ENCODE measurements at regions not wholly inside any gene's neighbourhood (a gene's known extent, or its start where the extent isn't known, plus 50 kb on each side); places are given as distances from the start of the nearest gene placed in this dataset.

DNA sequence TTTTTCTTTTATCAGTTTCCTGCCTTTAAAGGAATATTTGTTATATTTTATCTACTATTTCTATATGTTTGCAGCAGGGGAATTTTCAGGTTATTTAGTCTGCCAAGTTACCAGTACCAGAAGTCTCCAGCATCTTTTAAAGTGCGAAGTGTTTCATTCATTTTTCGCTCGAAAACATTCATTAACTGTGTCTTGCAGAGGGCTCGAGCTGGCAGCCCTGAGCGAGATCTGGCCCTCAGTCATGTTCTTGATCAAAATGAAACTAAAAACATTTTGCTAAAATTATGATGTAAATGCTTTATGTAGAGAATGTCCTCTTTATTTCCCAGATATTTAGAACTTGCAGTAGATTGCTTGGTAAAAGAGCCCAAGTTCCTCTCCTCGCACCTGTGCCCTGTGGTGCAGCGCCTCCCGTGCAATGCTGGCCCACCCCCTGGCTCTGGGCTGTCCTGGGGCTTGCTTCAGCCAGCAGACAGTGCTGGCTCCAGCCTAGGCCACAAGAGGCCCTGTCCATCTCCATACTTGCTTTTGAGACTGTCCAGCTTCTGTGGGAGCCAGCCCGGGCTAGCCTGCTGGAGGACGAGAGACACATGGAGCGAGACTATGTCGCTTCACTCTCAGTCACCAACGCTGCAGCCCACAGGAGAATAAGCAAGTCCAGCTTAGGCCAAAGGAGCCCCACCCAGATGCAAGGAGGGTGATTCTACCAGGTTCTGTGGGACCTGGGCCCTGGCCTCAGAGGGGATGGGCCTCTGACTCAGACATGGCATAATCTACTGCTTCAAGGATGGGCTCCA lies 71.9 kb upstream of the PRR23E start:
- no peak overlapping the region for H3K27ac ChIP-seq (ENCODE audit: low read depth, low read length)
- no peak overlapping the region for H3K4me3 ChIP-seq (ENCODE audit: low read depth, low read length)
- H3K36me3 ChIP-seq (ENCODE audit: insufficient read depth, low read length): no peaks in the 10 kb centered on the region
- H3K79me2 ChIP-seq (ENCODE audit: control insufficient read depth, insufficient read depth, low read length, unreplicated experiment): no peaks in the 10 kb centered on the region
- H3K4me1 ChIP-seq (ENCODE audit: control insufficient read depth, insufficient read depth, low read length, unreplicated experiment): no peaks in the 10 kb centered on the region
- no peak overlapping the region for H2AFZ ChIP-seq (ENCODE audit: low read length, unreplicated experiment)
- peaks cover 83% of the 10 kb centered on the region for H3K27me3 ChIP-seq (ENCODE audit: insufficient read depth, low read length)

- Histone ChIP-seq H3K4me3 (ENCODE audit: low read depth, low read length) (no peak overlapping the region), H2AFZ (ENCODE audit: low read length, unreplicated experiment) (no peak overlapping the region), H3K4me1 (ENCODE audit: control insufficient read depth, insufficient read depth, low read length, unreplicated experiment) (no peaks in the 10 kb centered on the region), H3K27ac (ENCODE audit: low read depth, low read length) (no peak overlapping the region), H3K27me3 (ENCODE audit: insufficient read depth, low read length) (peaks cover 84% of the 10 kb centered on the region), H3K36me3 (ENCODE audit: insufficient read depth, low read length) (no peaks in the 10 kb centered on the region), H3K79me2 (ENCODE audit: control insufficient read depth, insufficient read depth, low read length, unreplicated experiment) (no peaks in the 10 kb centered on the region)
Observed at GRCh38 chr3:127121885-127122284, 71.0 kb upstream of the PRR23E start.

DNA sequence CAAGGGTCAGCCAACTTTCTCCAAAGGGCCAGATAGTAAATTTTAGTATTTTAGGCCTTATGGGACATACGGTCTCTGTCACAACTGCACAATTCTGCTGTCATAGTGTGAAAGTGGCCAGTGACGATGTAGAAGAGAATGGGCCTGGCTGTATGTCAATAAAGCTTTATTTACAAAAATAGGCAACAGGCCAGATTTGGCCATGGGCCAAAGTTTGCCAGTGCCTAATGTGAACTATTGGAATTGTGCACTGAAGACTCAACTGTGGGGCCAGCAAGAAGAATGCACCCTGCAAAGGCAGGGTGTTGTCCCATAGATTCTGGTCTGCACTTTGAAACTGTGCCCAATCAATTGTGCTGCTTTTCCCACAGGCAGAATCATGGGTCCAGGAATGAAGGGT lies 69.4 kb upstream of the PRR23E start:
- H3K27ac ChIP-seq (ENCODE audit: low read depth, low read length): no peak overlapping the region
- peaks cover 80% of the 10 kb centered on the region for H3K27me3 ChIP-seq (ENCODE audit: insufficient read depth, low read length)
- H3K36me3 ChIP-seq (ENCODE audit: insufficient read depth, low read length): no peaks in the 10 kb centered on the region
- no peaks in the 10 kb centered on the region for H3K4me1 ChIP-seq (ENCODE audit: control insufficient read depth, insufficient read depth, low read length, unreplicated experiment)
- H3K79me2 ChIP-seq (ENCODE audit: control insufficient read depth, insufficient read depth, low read length, unreplicated experiment): no peaks in the 10 kb centered on the region
- no peak overlapping the region for H3K4me3 ChIP-seq (ENCODE audit: low read depth, low read length)
- no peak overlapping the region for H2AFZ ChIP-seq (ENCODE audit: low read length, unreplicated experiment)

GRCh38 chr3:127124120-127124519 lies 68.8 kb upstream of the PRR23E start:
- Histone ChIP-seq H3K79me2 (ENCODE audit: control insufficient read depth, insufficient read depth, low read length, unreplicated experiment) (no peaks in the 10 kb centered on the region), H3K36me3 (ENCODE audit: insufficient read depth, low read length) (no peaks in the 10 kb centered on the region), H3K27ac (ENCODE audit: low read depth, low read length) (no peak overlapping the region), H3K4me3 (ENCODE audit: low read depth, low read length) (no peak overlapping the region), H3K27me3 (ENCODE audit: insufficient read depth, low read length) (peaks cover 80% of the 10 kb centered on the region), H3K4me1 (ENCODE audit: control insufficient read depth, insufficient read depth, low read length, unreplicated experiment) (no peaks in the 10 kb centered on the region), H2AFZ (ENCODE audit: low read length, unreplicated experiment) (no peak overlapping the region)

DNA sequence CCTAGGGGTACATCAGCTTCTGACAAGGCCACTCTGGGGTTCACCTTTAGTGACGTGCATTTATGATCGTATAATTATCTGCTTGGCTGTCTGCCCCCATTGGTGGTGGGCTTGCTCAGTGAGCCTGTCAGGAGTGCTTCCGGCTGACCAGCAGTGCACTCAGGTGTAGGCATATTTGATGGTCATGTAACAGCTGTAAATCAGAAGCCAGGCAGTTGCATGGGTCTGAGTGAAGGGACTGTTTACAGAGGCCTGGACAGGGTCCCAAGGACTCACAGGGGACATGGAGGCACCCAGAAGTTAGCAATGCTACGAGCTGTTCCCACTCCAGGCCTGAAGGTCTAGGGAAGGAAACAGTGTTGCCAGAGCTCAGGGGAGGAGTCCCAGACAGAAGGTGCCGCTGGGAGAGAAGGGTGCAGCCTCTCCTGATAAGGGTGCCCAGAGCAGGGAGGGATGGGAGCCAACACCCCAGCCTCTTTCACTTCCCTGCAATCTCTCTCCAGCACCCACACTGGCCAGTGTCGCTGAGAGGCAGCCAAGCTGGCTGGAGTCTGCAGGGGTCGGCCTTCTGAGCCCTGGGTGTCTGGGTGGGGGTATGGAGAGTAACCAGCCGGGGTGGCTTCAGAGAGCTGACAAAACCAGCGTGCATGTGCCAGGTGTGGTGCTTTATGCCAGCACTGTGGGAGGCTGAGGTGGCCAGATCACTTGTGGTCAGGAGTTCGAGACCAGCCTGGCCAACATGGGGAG lies 61.3 kb upstream of the PRR23E start:
- H3K79me2 ChIP-seq (ENCODE audit: control insufficient read depth, insufficient read depth, low read length, unreplicated experiment): no peaks in the 10 kb centered on the region

GRCh38 chr3:127132876-127133275 lies 60.1 kb upstream of the PRR23E start:
- Histone ChIP-seq H3K4me3 (ENCODE audit: low read depth, low read length) (no peak overlapping the region), H3K4me1 (ENCODE audit: control insufficient read depth, insufficient read depth, low read length, unreplicated experiment) (no peaks in the 10 kb centered on the region), H3K27me3 (ENCODE audit: insufficient read depth, low read length) (peaks cover 72% of the 10 kb centered on the region), H3K27ac (ENCODE audit: low read depth, low read length) (no peak overlapping the region), H2AFZ (ENCODE audit: low read length, unreplicated experiment) (no peak overlapping the region), H3K79me2 (ENCODE audit: control insufficient read depth, insufficient read depth, low read length, unreplicated experiment) (no peaks in the 10 kb centered on the region), H3K36me3 (ENCODE audit: insufficient read depth, low read length) (no peaks in the 10 kb centered on the region)

More for the DNA sequence above, 61.3 kb upstream of the PRR23E start:
- Histone ChIP-seq H3K4me3 (ENCODE audit: low read depth, low read length) (no peak overlapping the region), H2AFZ (ENCODE audit: low read length, unreplicated experiment) (no peak overlapping the region), H3K27me3 (ENCODE audit: insufficient read depth, low read length) (peaks cover 77% of the 10 kb centered on the region), H3K27ac (ENCODE audit: low read depth, low read length) (no peak overlapping the region), H3K4me1 (ENCODE audit: control insufficient read depth, insufficient read depth, low read length, unreplicated experiment) (no peaks in the 10 kb centered on the region), H3K36me3 (ENCODE audit: insufficient read depth, low read length) (no peaks in the 10 kb centered on the region)

GRCh38 chr3:127133971-127134370 lies 59.0 kb upstream of the PRR23E start:
- Histone ChIP-seq H3K27ac (ENCODE audit: low read depth, low read length) (no peak overlapping the region), H2AFZ (ENCODE audit: low read length, unreplicated experiment) (no peak overlapping the region), H3K36me3 (ENCODE audit: insufficient read depth, low read length) (no peaks in the 10 kb centered on the region), H3K79me2 (ENCODE audit: control insufficient read depth, insufficient read depth, low read length, unreplicated experiment) (no peaks in the 10 kb centered on the region), H3K27me3 (ENCODE audit: insufficient read depth, low read length) (peaks cover 63% of the 10 kb centered on the region), H3K4me1 (ENCODE audit: control insufficient read depth, insufficient read depth, low read length, unreplicated experiment) (no peaks in the 10 kb centered on the region), H3K4me3 (ENCODE audit: low read depth, low read length) (no peak overlapping the region)

DNA sequence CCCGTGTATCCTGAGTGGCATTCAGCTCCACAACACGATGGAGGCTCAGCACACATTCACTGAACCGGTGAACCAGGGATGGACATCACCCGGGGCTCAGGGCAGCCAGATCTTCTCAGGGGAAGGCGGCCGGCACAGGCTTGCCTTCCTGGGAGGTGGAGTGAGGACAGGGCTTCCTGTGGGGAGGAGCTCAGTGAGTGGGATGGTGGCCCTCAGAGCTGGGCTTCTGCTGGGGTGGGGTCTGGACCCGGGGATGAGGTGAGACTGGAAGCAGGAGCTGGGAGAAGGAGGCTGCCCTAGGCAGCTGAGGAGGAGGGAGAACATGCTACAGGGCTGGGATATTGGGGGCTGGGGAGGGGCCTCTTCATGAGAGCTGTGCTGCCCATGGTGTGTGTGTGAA lies 58.5 kb upstream of the PRR23E start:
- H3K4me3 ChIP-seq (ENCODE audit: low read depth, low read length): no peak overlapping the region
- H3K27me3 ChIP-seq (ENCODE audit: insufficient read depth, low read length): peaks cover 58% of the 10 kb centered on the region
- no peaks in the 10 kb centered on the region for H3K4me1 ChIP-seq (ENCODE audit: control insufficient read depth, insufficient read depth, low read length, unreplicated experiment)
- H3K79me2 ChIP-seq (ENCODE audit: control insufficient read depth, insufficient read depth, low read length, unreplicated experiment): no peaks in the 10 kb centered on the region
- H2AFZ ChIP-seq (ENCODE audit: low read length, unreplicated experiment): no peak overlapping the region
- no peak overlapping the region for H3K27ac ChIP-seq (ENCODE audit: low read depth, low read length)
- H3K36me3 ChIP-seq (ENCODE audit: insufficient read depth, low read length): no peaks in the 10 kb centered on the region

- Histone ChIP-seq H3K36me3 (ENCODE audit: insufficient read depth, low read length) (no peaks in the 10 kb centered on the region), H3K79me2 (ENCODE audit: control insufficient read depth, insufficient read depth, low read length, unreplicated experiment) (no peaks in the 10 kb centered on the region), H3K4me1 (ENCODE audit: control insufficient read depth, insufficient read depth, low read length, unreplicated experiment) (no peaks in the 10 kb centered on the region), H2AFZ (ENCODE audit: low read length, unreplicated experiment) (no peak overlapping the region), H3K27me3 (ENCODE audit: insufficient read depth, low read length) (peaks cover 54% of the 10 kb centered on the region), H3K4me3 (ENCODE audit: low read depth, low read length) (peak overlapping the region; percentile 67), H3K27ac (ENCODE audit: low read depth, low read length) (no peak overlapping the region)
Observed at GRCh38 chr3:127134887-127135240, 58.1 kb upstream of the PRR23E start.

DNA sequence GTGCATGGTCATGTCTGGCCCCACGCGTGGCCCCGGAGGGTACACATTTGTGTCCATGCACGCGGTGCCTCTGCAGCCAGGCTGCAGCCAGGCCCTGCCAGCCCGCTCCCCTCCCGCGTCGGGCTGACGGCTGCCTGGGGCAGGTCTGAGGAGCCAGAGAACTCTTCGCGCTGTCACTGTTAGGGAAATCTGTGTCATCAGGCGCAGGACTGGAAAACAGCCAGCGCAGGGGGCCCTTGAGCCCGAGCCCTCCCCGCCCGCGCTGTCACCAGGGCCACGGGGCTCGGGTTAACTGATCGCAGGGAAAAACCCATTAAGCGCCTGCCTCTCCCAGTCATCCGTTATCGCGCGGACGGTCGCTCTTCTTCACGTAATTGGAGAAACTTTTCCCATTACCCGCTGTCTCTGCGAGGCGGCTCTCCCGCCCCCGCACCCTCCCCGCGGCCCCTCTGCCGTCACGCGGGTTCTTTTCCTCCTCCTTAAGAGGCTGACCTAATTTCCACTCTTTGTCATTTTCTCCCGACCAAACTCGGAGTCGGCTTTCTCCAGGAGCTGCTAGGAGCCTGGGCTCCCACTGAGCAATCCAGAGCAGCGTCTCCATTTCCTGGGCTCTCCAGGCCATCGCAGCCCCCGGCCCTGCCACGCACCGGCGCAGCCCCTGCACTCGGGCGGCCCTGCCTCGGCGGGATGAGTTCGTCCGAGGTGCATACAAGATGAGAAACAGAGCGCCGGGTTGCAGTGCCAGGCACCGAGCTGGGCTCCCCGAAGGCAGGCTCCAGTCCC lies 57.5 kb upstream of the PRR23E start:
- H3K27ac ChIP-seq (ENCODE audit: low read depth, low read length): no peak overlapping the region
- peak overlapping the region; percentile 67 for H3K4me3 ChIP-seq (ENCODE audit: low read depth, low read length)
- no peak overlapping the region for H2AFZ ChIP-seq (ENCODE audit: low read length, unreplicated experiment)
- H3K36me3 ChIP-seq (ENCODE audit: insufficient read depth, low read length): no peaks in the 10 kb centered on the region
- no peaks in the 10 kb centered on the region for H3K79me2 ChIP-seq (ENCODE audit: control insufficient read depth, insufficient read depth, low read length, unreplicated experiment)
- peaks cover 52% of the 10 kb centered on the region for H3K27me3 ChIP-seq (ENCODE audit: insufficient read depth, low read length)
- no peaks in the 10 kb centered on the region for H3K4me1 ChIP-seq (ENCODE audit: control insufficient read depth, insufficient read depth, low read length, unreplicated experiment)
